ENCODE measurements at regions not wholly inside any gene's neighbourhood (a gene's known extent, or its start where the extent isn't known, plus 50 kb on each side); places are given as distances from the start of the nearest gene placed in this dataset.

GRCh38 chr10:78715435-78715834 is 353.3 kb upstream of the ZMIZ1 start:
- no peak for TF ChIP-seq CTCF (IDR thresholded peaks at IDR 0.05; ENCODE audit: partially characterized antibody, unreplicated experiment)
- Mint-ChIP-seq H3K4me1 (ENCODE audit: low read depth, unreplicated experiment) (no peaks in the 10 kb centered on the region), H3K27me3 (ENCODE audit: unreplicated experiment) (no peaks in the 10 kb centered on the region), H3K27ac (ENCODE audit: unreplicated experiment) (no peak overlapping the region), H3K36me3 (ENCODE audit: unreplicated experiment) (peaks cover 10% of the 10 kb centered on the region), H3K4me3 (ENCODE audit: unreplicated experiment) (no peak overlapping the region), H3K9me3 (ENCODE audit: unreplicated experiment) (no peaks in the 10 kb centered on the region)
- DNase-seq: no peak

DNA sequence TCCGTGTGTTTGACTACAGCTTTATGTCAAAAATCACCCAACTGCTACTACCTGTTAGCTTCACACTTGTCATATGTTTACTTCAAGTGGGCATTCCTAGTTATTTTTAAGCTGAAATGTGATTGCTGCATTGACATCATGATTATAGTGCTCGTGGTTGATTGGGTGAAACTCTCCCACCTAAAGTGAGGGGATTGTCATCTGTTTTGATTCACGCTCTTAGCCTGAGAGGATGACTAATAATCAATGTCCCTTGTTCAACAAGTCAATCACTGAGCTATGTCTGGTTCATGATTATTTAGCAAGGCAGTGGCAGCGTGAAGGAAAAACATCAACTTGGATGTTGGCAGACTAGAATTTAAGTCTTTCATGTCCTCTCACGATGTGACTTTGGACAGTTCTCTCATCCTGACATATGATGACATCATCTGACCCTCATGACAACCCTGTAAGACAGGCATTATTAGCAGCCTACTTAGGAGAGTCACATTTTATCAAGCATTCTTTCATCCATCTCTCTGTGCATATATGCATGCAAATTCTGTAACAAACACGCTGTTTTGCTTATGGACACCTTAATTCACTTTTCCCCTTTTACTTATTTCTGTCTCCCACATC is 352.6 kb upstream of the ZMIZ1 start:
- no peaks in the 10 kb centered on the region for H3K4me1 Mint-ChIP-seq (ENCODE audit: low read depth, unreplicated experiment)
- TF ChIP-seq CTCF (IDR thresholded peaks at IDR 0.05; ENCODE audit: partially characterized antibody, unreplicated experiment): no peak
- no peak overlapping the region for H3K4me3 Mint-ChIP-seq (ENCODE audit: unreplicated experiment)
- no peaks in the 10 kb centered on the region for H3K27me3 Mint-ChIP-seq (ENCODE audit: unreplicated experiment)
- H3K9me3 Mint-ChIP-seq (ENCODE audit: unreplicated experiment): no peaks in the 10 kb centered on the region
- DNase-seq: no peak
- H3K27ac Mint-ChIP-seq (ENCODE audit: unreplicated experiment): no peak overlapping the region
- H3K36me3 Mint-ChIP-seq (ENCODE audit: unreplicated experiment): peaks cover 6% of the 10 kb centered on the region

GRCh38 chr10:78717200-78717599 is 351.6 kb upstream of the ZMIZ1 start:
- TF ChIP-seq CTCF (IDR thresholded peaks at IDR 0.05; ENCODE audit: partially characterized antibody, unreplicated experiment): no peak
- no peak overlapping the region for H3K4me3 Mint-ChIP-seq (ENCODE audit: unreplicated experiment)

DNA sequence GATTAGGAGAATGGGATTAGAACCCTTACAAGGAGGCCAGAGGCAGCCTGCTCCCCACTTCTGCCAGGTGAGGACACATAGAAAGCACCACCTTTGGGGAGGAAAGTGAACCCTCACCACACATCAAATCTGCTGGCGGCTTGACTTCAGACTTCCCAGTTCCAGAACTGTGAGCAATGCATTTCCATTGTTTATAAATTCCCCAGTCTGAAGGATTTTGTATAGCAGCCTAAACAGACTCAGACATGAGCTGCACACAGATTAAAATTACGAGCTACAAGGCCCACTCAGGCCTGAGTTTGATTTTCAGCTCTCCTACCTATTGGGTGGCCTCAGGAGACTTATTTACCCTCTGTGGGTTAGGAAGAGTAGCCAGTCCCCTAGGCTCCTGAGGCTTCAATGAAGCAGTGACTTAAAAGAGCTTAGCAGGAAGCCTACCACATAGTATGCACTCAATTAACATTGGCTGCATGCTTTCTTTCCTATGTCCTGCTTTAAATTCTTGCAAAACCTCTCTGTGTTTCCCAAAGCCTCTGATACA is 350.7 kb upstream of the ZMIZ1 start:
- Mint-ChIP-seq H3K4me1 (ENCODE audit: low read depth, unreplicated experiment) (no peaks in the 10 kb centered on the region), H3K4me3 (ENCODE audit: unreplicated experiment) (no peak overlapping the region), H3K36me3 (ENCODE audit: unreplicated experiment) (no peaks in the 10 kb centered on the region), H3K27me3 (ENCODE audit: unreplicated experiment) (no peaks in the 10 kb centered on the region), H3K27ac (ENCODE audit: unreplicated experiment) (no peak overlapping the region), H3K9me3 (ENCODE audit: unreplicated experiment) (no peaks in the 10 kb centered on the region)
- no peak for DNase-seq
- TF ChIP-seq CTCF (IDR thresholded peaks at IDR 0.05; ENCODE audit: partially characterized antibody, unreplicated experiment): no peak

More at GRCh38 chr10:78717200-78717599, 351.6 kb upstream of the ZMIZ1 start:
- Mint-ChIP-seq H3K9me3 (ENCODE audit: unreplicated experiment) (no peaks in the 10 kb centered on the region), H3K36me3 (ENCODE audit: unreplicated experiment) (no peaks in the 10 kb centered on the region), H3K27ac (ENCODE audit: unreplicated experiment) (no peak overlapping the region), H3K4me1 (ENCODE audit: low read depth, unreplicated experiment) (no peaks in the 10 kb centered on the region), H3K27me3 (ENCODE audit: unreplicated experiment) (no peaks in the 10 kb centered on the region)
- no peak for DNase-seq

GRCh38 chr10:78719276-78719675 is 349.5 kb upstream of the ZMIZ1 start:
- Mint-ChIP-seq H3K27me3 (ENCODE audit: unreplicated experiment) (no peaks in the 10 kb centered on the region), H3K27ac (ENCODE audit: unreplicated experiment) (no peak overlapping the region), H3K36me3 (ENCODE audit: unreplicated experiment) (no peaks in the 10 kb centered on the region), H3K4me1 (ENCODE audit: low read depth, unreplicated experiment) (no peaks in the 10 kb centered on the region), H3K9me3 (ENCODE audit: unreplicated experiment) (peaks cover 1% of the 10 kb centered on the region), H3K4me3 (ENCODE audit: unreplicated experiment) (no peak overlapping the region)
- no peak for DNase-seq
- TF ChIP-seq CTCF (IDR thresholded peaks at IDR 0.05; ENCODE audit: partially characterized antibody, unreplicated experiment): no peak
